Suprapubic skin (tissue), 4 donors: ENCODE measurements at regions not wholly inside any gene's neighbourhood (a gene's known extent, or its start where the extent isn't known, plus 50 kb on each side); places are given as distances from the start of the nearest gene placed in this dataset.

Experiments used
- EP300 ChIP-seq: sonication (generic); formaldehyde crosslinking; IDR thresholded peaks from one replicate; pipeline ENCODE4 v1.6.1; 2017; ENCODE audit warnings: antibody characterized with exemption
- POLR2A ChIP-seq, 2 donors: fragments of 450-650 bp; IDR thresholded peaks; one replicate each; pipeline ENCODE4 v1.6.1; 2017; ENCODE audit warnings: antibody characterized with exemption in 2 of 2, mild to moderate bottlenecking in 2 of 2, moderate library complexity in 2 of 2
- POLR2AphosphoS5 ChIP-seq, 3 donors: sonication (generic); formaldehyde crosslinking; IDR thresholded peaks; one replicate each; pipeline ENCODE4 v1.6.1; 2017; ENCODE audit warnings: antibody characterized with exemption in 3 of 3
- TF ChIP-seq, protein P1 (sequence below), 2 donors: fragments of 200-600 bp in 1 of 2; fragments of 450-650 bp in 1 of 2; sonication (generic) in 1 of 2; IDR thresholded peaks; one replicate each; pipeline ENCODE4 v1.5.1; 2016 to 2019; ENCODE audit warnings: antibody characterized with exemption in 2 of 2, mild to moderate bottlenecking in 1 of 2, moderate library complexity in 1 of 2

GRCh38 chr3:30289324-30289723, 317.1 kb upstream of the TGFBR2 start:
- no peak for TF ChIP-seq POLR2AphosphoS5 (IDR thresholded peaks at IDR 0.05)
- TF ChIP-seq, protein P1, sequence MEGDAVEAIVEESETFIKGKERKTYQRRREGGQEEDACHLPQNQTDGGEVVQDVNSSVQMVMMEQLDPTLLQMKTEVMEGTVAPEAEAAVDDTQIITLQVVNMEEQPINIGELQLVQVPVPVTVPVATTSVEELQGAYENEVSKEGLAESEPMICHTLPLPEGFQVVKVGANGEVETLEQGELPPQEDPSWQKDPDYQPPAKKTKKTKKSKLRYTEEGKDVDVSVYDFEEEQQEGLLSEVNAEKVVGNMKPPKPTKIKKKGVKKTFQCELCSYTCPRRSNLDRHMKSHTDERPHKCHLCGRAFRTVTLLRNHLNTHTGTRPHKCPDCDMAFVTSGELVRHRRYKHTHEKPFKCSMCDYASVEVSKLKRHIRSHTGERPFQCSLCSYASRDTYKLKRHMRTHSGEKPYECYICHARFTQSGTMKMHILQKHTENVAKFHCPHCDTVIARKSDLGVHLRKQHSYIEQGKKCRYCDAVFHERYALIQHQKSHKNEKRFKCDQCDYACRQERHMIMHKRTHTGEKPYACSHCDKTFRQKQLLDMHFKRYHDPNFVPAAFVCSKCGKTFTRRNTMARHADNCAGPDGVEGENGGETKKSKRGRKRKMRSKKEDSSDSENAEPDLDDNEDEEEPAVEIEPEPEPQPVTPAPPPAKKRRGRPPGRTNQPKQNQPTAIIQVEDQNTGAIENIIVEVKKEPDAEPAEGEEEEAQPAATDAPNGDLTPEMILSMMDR (IDR thresholded peaks at IDR 0.05), result no peak
- TF ChIP-seq POLR2A (IDR thresholded peaks at IDR 0.05), result no peak
- TF ChIP-seq EP300, result no peak
